ENCODE measurements at regions not wholly inside any gene's neighbourhood (a gene's known extent, or its start where the extent isn't known, plus 50 kb on each side); places are given as distances from the start of the nearest gene placed in this dataset.
"Not testable (repeated sequence)": the region's sequence is repeated elsewhere in the genome, so short reads cannot be mapped to it uniquely, and the experiment has no call there.

- Mint-ChIP-seq H3K36me3 (ENCODE audit: low read depth) (no peaks in the 10 kb centered on the region), H3K4me1 (peaks cover 10% of the 10 kb centered on the region), H3K9me3 (no peaks in the 10 kb centered on the region), H3K27me3 (ENCODE audit: insufficient read depth) (no peaks in the 10 kb centered on the region), H3K4me3 (no peak overlapping the region), H3K27ac (no peak overlapping the region)
- no peak overlapping the region for H3K4me3 ChIP-seq (ENCODE audit: low read length)
- H3K9me3 ChIP-seq (ENCODE audit: control insufficient read depth, low read length), result no peaks in the 10 kb centered on the region
- 94 to 97% methylated on average over 15 to 18 of the region's 18 CpGs for WGBS, 2 experiments (ENCODE audit: insufficient coverage in 1 of 2, insufficient read length in 1 of 2)
- H3K27ac ChIP-seq (ENCODE audit: low read depth, low read length), result no peak overlapping the region
- H3K4me1 ChIP-seq (ENCODE audit: control insufficient read depth, insufficient read depth, low read length), result no peaks in the 10 kb centered on the region
- no peak for DNase-seq
- no peak for TF ChIP-seq CTCF (conservative IDR thresholded peaks at IDR 0.05)
- no peak overlapping the region for H3K9ac ChIP-seq (ENCODE audit: extremely low read depth, low read length, poor library complexity, severe bottlenecking)
- H3K36me3 ChIP-seq (ENCODE audit: control insufficient read depth, insufficient read depth, low read length), result no peaks in the 10 kb centered on the region
- H3K27me3 ChIP-seq (ENCODE audit: control insufficient read depth, insufficient read depth, low read length, poor library complexity, severe bottlenecking), result no peaks in the 10 kb centered on the region
Observed at GRCh38 chr20:47886454-47887041, 101.3 kb upstream of the SULF2 start.

- no peaks in the 10 kb centered on the region for H3K27me3 Mint-ChIP-seq (ENCODE audit: insufficient read depth)
- Histone ChIP-seq H3K27me3 (ENCODE audit: control insufficient read depth, insufficient read depth, low read length, poor library complexity, severe bottlenecking) (no peaks in the 10 kb centered on the region), H3K9me3 (ENCODE audit: control insufficient read depth, low read length) (no peaks in the 10 kb centered on the region), H3K4me1 (ENCODE audit: control insufficient read depth, insufficient read depth, low read length) (no peaks in the 10 kb centered on the region), H3K27ac (ENCODE audit: low read depth, low read length) (no peak overlapping the region), H3K4me3 (ENCODE audit: low read length) (no peak overlapping the region), H3K9ac (ENCODE audit: extremely low read depth, low read length, poor library complexity, severe bottlenecking) (no peak overlapping the region), H3K36me3 (ENCODE audit: control insufficient read depth, insufficient read depth, low read length) (no peaks in the 10 kb centered on the region)
- H3K4me3 Mint-ChIP-seq, result no peak overlapping the region
- no peak overlapping the region for H3K27ac Mint-ChIP-seq
- H3K4me1 Mint-ChIP-seq, result peaks cover 10% of the 10 kb centered on the region
- WGBS, 2 experiments (ENCODE audit: insufficient coverage in 1 of 2, insufficient read length in 1 of 2), result 91 to 96% methylated on average over 5 to 8 of the region's 8 CpGs
- DNase-seq, result no peak
- TF ChIP-seq CTCF (conservative IDR thresholded peaks at IDR 0.05), result no peak
- H3K36me3 Mint-ChIP-seq (ENCODE audit: low read depth), result no peaks in the 10 kb centered on the region
- H3K9me3 Mint-ChIP-seq, result no peaks in the 10 kb centered on the region
Observed at GRCh38 chr20:47885909-47886453, 100.7 kb upstream of the SULF2 start.

GRCh38 chr20:47883940-47884339, 98.7 kb upstream of the SULF2 start:
- H3K27ac Mint-ChIP-seq; H3K4me1 Mint-ChIP-seq; H3K9ac ChIP-seq (ENCODE audit: extremely low read depth, low read length, poor library complexity, severe bottlenecking); H3K27me3 ChIP-seq (ENCODE audit: control insufficient read depth, insufficient read depth, low read length, poor library complexity, severe bottlenecking); H3K9me3 Mint-ChIP-seq; H3K4me1 ChIP-seq (ENCODE audit: control insufficient read depth, insufficient read depth, low read length); DNase-seq; H3K27me3 Mint-ChIP-seq (ENCODE audit: insufficient read depth); H3K9me3 ChIP-seq (ENCODE audit: control insufficient read depth, low read length); H3K27ac ChIP-seq (ENCODE audit: low read depth, low read length); H3K4me3 Mint-ChIP-seq; H3K36me3 ChIP-seq (ENCODE audit: control insufficient read depth, insufficient read depth, low read length); H3K4me3 ChIP-seq (ENCODE audit: low read length); H3K36me3 Mint-ChIP-seq (ENCODE audit: low read depth): not testable (repeated sequence)
- WGBS, 2 experiments (ENCODE audit: insufficient coverage in 1 of 2, insufficient read length in 1 of 2), result 90 to 93% methylated on average over 1 of the region's 1 CpG

GRCh38 chr20:47883186-47883585, 97.9 kb upstream of the SULF2 start:
- no peak for TF ChIP-seq CTCF (conservative IDR thresholded peaks at IDR 0.05)
- peaks cover 1% of the 10 kb centered on the region for H3K4me1 Mint-ChIP-seq
- H3K4me3 ChIP-seq (ENCODE audit: low read length), result no peak overlapping the region
- no peaks in the 10 kb centered on the region for H3K27me3 Mint-ChIP-seq (ENCODE audit: insufficient read depth)
- H3K36me3 ChIP-seq (ENCODE audit: control insufficient read depth, insufficient read depth, low read length), result no peaks in the 10 kb centered on the region
- no peaks in the 10 kb centered on the region for H3K36me3 Mint-ChIP-seq (ENCODE audit: low read depth)
- DNase-seq, result no peak
- no peak overlapping the region for H3K9ac ChIP-seq (ENCODE audit: extremely low read depth, low read length, poor library complexity, severe bottlenecking)
- H3K9me3 Mint-ChIP-seq, result no peaks in the 10 kb centered on the region
- WGBS, 2 experiments (ENCODE audit: insufficient coverage in 1 of 2, insufficient read length in 1 of 2), result 92 to 94% methylated on average over 4 to 5 of the region's 5 CpGs
- H3K9me3 ChIP-seq (ENCODE audit: control insufficient read depth, low read length), result no peaks in the 10 kb centered on the region
- H3K4me1 ChIP-seq (ENCODE audit: control insufficient read depth, insufficient read depth, low read length), result no peaks in the 10 kb centered on the region
- H3K4me3 Mint-ChIP-seq, result no peak overlapping the region
- H3K27ac ChIP-seq (ENCODE audit: low read depth, low read length), result no peak overlapping the region
- H3K27ac Mint-ChIP-seq, result no peak overlapping the region
- H3K27me3 ChIP-seq (ENCODE audit: control insufficient read depth, insufficient read depth, low read length, poor library complexity, severe bottlenecking), result no peaks in the 10 kb centered on the region
